ENCODE measurements at regions not wholly inside any gene's neighbourhood (a gene's known extent, or its start where the extent isn't known, plus 50 kb on each side); places are given as distances from the start of the nearest gene placed in this dataset.

- Histone ChIP-seq H3K27ac (ENCODE audit: insufficient read depth, low read length, poor library complexity, severe bottlenecking) (no peak overlapping the region), H3K4me1 (ENCODE audit: control insufficient read depth, insufficient read depth, low read length, poor library complexity, severe bottlenecking) (no peaks in the 10 kb centered on the region), H3K36me3 (ENCODE audit: control insufficient read depth, insufficient read depth, low read length) (no peaks in the 10 kb centered on the region), H3K9me3 (ENCODE audit: control insufficient read depth, low read length) (no peaks in the 10 kb centered on the region), H3K4me3 (ENCODE audit: insufficient read depth, low read depth, low read length, poor library complexity, severe bottlenecking) (no peak overlapping the region), H3K27me3 (replicated peaks; ENCODE audit: control insufficient read depth, insufficient read depth, low read length, poor library complexity, severe bottlenecking) (no peaks in the 10 kb centered on the region)
- no peak for DNase-seq
Measured at GRCh38 chr18:45320724-45321123, 294.6 kb upstream of the SLC14A2 start.

GRCh38 chr18:45321520-45321919 lies 293.8 kb upstream of the SLC14A2 start:
- Histone ChIP-seq H3K9me3 (ENCODE audit: control insufficient read depth, low read length) (no peaks in the 10 kb centered on the region), H3K4me3 (ENCODE audit: insufficient read depth, low read depth, low read length, poor library complexity, severe bottlenecking) (no peak overlapping the region), H3K27ac (ENCODE audit: insufficient read depth, low read length, poor library complexity, severe bottlenecking) (no peak overlapping the region), H3K36me3 (ENCODE audit: control insufficient read depth, insufficient read depth, low read length) (no peaks in the 10 kb centered on the region), H3K4me1 (ENCODE audit: control insufficient read depth, insufficient read depth, low read length, poor library complexity, severe bottlenecking) (no peaks in the 10 kb centered on the region), H3K27me3 (replicated peaks; ENCODE audit: control insufficient read depth, insufficient read depth, low read length, poor library complexity, severe bottlenecking) (no peaks in the 10 kb centered on the region)
- no peak for DNase-seq

DNA sequence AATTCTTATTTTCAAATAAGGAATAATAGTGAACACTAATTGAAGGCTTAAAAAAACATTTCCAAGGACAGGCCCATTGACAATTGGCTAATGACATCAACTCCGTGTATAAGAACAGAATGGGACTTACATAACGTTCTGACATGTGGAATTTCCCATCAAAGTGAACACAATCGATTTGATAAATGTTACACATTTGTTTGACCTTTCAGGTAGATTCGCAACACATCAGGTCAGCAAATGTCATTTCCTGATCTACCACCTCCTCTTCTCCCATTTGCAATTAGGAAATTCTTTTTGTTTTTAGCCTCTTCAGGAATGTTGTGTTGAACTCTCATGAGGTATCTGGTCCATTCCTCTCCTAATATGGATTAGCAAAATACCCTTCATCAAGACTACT lies 292.9 kb upstream of the SLC14A2 start:
- no peaks in the 10 kb centered on the region for H3K36me3 ChIP-seq (ENCODE audit: control insufficient read depth, insufficient read depth, low read length)
- no peaks in the 10 kb centered on the region for H3K9me3 ChIP-seq (ENCODE audit: control insufficient read depth, low read length)
- H3K27ac ChIP-seq (ENCODE audit: insufficient read depth, low read length, poor library complexity, severe bottlenecking): no peak overlapping the region
- H3K4me3 ChIP-seq (ENCODE audit: insufficient read depth, low read depth, low read length, poor library complexity, severe bottlenecking): no peak overlapping the region
- DNase-seq: no peak
- H3K4me1 ChIP-seq (ENCODE audit: control insufficient read depth, insufficient read depth, low read length, poor library complexity, severe bottlenecking): no peaks in the 10 kb centered on the region
- H3K27me3 ChIP-seq (replicated peaks; ENCODE audit: control insufficient read depth, insufficient read depth, low read length, poor library complexity, severe bottlenecking): no peaks in the 10 kb centered on the region

- H3K4me1 ChIP-seq (ENCODE audit: control insufficient read depth, insufficient read depth, low read length, poor library complexity, severe bottlenecking): no peaks in the 10 kb centered on the region
- no peaks in the 10 kb centered on the region for H3K9me3 ChIP-seq (ENCODE audit: control insufficient read depth, low read length)
- DNase-seq: no peak
- no peak overlapping the region for H3K27ac ChIP-seq (ENCODE audit: insufficient read depth, low read length, poor library complexity, severe bottlenecking)
- no peak overlapping the region for H3K4me3 ChIP-seq (ENCODE audit: insufficient read depth, low read depth, low read length, poor library complexity, severe bottlenecking)
- H3K27me3 ChIP-seq (replicated peaks; ENCODE audit: control insufficient read depth, insufficient read depth, low read length, poor library complexity, severe bottlenecking): no peaks in the 10 kb centered on the region
- H3K36me3 ChIP-seq (ENCODE audit: control insufficient read depth, insufficient read depth, low read length): no peaks in the 10 kb centered on the region
Measured at GRCh38 chr18:45324101-45324494, 291.2 kb upstream of the SLC14A2 start.

GRCh38 chr18:45324495-45325113 lies 290.7 kb upstream of the SLC14A2 start:
- Histone ChIP-seq H3K27me3 (replicated peaks; ENCODE audit: control insufficient read depth, insufficient read depth, low read length, poor library complexity, severe bottlenecking) (no peaks in the 10 kb centered on the region), H3K4me3 (ENCODE audit: insufficient read depth, low read depth, low read length, poor library complexity, severe bottlenecking) (no peak overlapping the region)
- DNase-seq: no peak

GRCh38 chr18:45325778-45326177 lies 289.5 kb upstream of the SLC14A2 start:
- no peaks in the 10 kb centered on the region for H3K9me3 ChIP-seq (ENCODE audit: control insufficient read depth, low read length)
- no peaks in the 10 kb centered on the region for H3K4me1 ChIP-seq (ENCODE audit: control insufficient read depth, insufficient read depth, low read length, poor library complexity, severe bottlenecking)
- no peak for DNase-seq
- no peaks in the 10 kb centered on the region for H3K27me3 ChIP-seq (replicated peaks; ENCODE audit: control insufficient read depth, insufficient read depth, low read length, poor library complexity, severe bottlenecking)
- no peak overlapping the region for H3K27ac ChIP-seq (ENCODE audit: insufficient read depth, low read length, poor library complexity, severe bottlenecking)
- H3K4me3 ChIP-seq (ENCODE audit: insufficient read depth, low read depth, low read length, poor library complexity, severe bottlenecking): no peak overlapping the region
- H3K36me3 ChIP-seq (ENCODE audit: control insufficient read depth, insufficient read depth, low read length): no peaks in the 10 kb centered on the region

More at GRCh38 chr18:45324495-45325113, 290.7 kb upstream of the SLC14A2 start:
- Histone ChIP-seq H3K9me3 (ENCODE audit: control insufficient read depth, low read length) (no peaks in the 10 kb centered on the region), H3K36me3 (ENCODE audit: control insufficient read depth, insufficient read depth, low read length) (no peaks in the 10 kb centered on the region), H3K4me1 (ENCODE audit: control insufficient read depth, insufficient read depth, low read length, poor library complexity, severe bottlenecking) (no peaks in the 10 kb centered on the region), H3K27ac (ENCODE audit: insufficient read depth, low read length, poor library complexity, severe bottlenecking) (no peak overlapping the region)

- Histone ChIP-seq H3K27ac (ENCODE audit: insufficient read depth, low read length, poor library complexity, severe bottlenecking) (no peak overlapping the region), H3K27me3 (replicated peaks; ENCODE audit: control insufficient read depth, insufficient read depth, low read length, poor library complexity, severe bottlenecking) (no peaks in the 10 kb centered on the region), H3K36me3 (ENCODE audit: control insufficient read depth, insufficient read depth, low read length) (no peaks in the 10 kb centered on the region), H3K9me3 (ENCODE audit: control insufficient read depth, low read length) (no peaks in the 10 kb centered on the region), H3K4me3 (ENCODE audit: insufficient read depth, low read depth, low read length, poor library complexity, severe bottlenecking) (no peak overlapping the region), H3K4me1 (ENCODE audit: control insufficient read depth, insufficient read depth, low read length, poor library complexity, severe bottlenecking) (no peaks in the 10 kb centered on the region)
- DNase-seq: no peak
Measured at GRCh38 chr18:45326505-45326904, 288.8 kb upstream of the SLC14A2 start.

GRCh38 chr18:45328296-45328695 lies 287.0 kb upstream of the SLC14A2 start:
- H3K27me3 ChIP-seq (replicated peaks; ENCODE audit: control insufficient read depth, insufficient read depth, low read length, poor library complexity, severe bottlenecking): no peaks in the 10 kb centered on the region
- H3K4me1 ChIP-seq (ENCODE audit: control insufficient read depth, insufficient read depth, low read length, poor library complexity, severe bottlenecking): no peaks in the 10 kb centered on the region
- no peak overlapping the region for H3K4me3 ChIP-seq (ENCODE audit: insufficient read depth, low read depth, low read length, poor library complexity, severe bottlenecking)
- H3K36me3 ChIP-seq (ENCODE audit: control insufficient read depth, insufficient read depth, low read length): no peaks in the 10 kb centered on the region
- DNase-seq: no peak
- H3K9me3 ChIP-seq (ENCODE audit: control insufficient read depth, low read length): no peaks in the 10 kb centered on the region
- H3K27ac ChIP-seq (ENCODE audit: insufficient read depth, low read length, poor library complexity, severe bottlenecking): no peak overlapping the region

DNA sequence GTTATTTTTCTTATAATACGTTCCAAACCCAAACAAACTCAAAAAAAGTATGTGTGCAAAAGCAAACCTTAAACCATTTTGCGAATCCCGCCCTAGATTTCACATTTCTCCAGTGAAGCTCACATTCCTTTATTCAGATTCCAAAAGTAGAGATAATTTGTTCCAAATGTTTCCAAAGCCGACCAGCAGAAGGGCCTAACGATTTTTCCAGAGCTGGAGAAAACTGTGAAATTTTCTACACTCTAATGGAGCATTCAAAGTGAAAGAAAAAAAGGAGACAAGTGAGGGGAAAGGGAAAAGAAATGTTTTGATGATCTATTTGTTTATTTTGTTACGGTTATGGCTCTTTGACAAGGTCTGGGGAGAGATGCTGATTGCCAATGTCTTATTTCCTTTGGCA lies 286.5 kb upstream of the SLC14A2 start:
- no peak for DNase-seq

DNA sequence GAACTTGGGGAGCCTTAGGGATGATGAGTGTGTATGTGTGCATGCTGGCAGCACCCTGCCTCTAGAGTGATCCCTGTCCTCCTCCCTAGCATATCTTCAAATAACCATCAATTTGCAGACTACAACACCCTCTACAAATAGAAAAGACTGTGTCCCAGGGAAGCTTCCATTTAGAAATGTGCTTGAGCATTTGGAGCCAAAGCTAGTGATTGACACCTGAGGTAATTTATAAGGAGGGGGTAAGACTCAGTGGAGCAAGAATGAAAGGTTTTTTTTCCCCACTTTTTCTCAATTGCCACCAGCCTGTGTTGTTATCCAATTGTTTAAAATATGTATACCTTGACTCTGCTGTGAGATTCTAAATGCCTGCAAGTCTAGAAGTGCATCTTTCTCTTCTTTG lies 286.0 kb upstream of the SLC14A2 start:
- H3K27ac ChIP-seq (ENCODE audit: insufficient read depth, low read length, poor library complexity, severe bottlenecking): no peak overlapping the region
- no peaks in the 10 kb centered on the region for H3K4me1 ChIP-seq (ENCODE audit: control insufficient read depth, insufficient read depth, low read length, poor library complexity, severe bottlenecking)
- no peak for DNase-seq
- H3K36me3 ChIP-seq (ENCODE audit: control insufficient read depth, insufficient read depth, low read length): no peaks in the 10 kb centered on the region
- no peaks in the 10 kb centered on the region for H3K27me3 ChIP-seq (replicated peaks; ENCODE audit: control insufficient read depth, insufficient read depth, low read length, poor library complexity, severe bottlenecking)
- no peak overlapping the region for H3K4me3 ChIP-seq (ENCODE audit: insufficient read depth, low read depth, low read length, poor library complexity, severe bottlenecking)
- no peaks in the 10 kb centered on the region for H3K9me3 ChIP-seq (ENCODE audit: control insufficient read depth, low read length)

More for the DNA sequence above, 286.5 kb upstream of the SLC14A2 start:
- H3K4me1 ChIP-seq (ENCODE audit: control insufficient read depth, insufficient read depth, low read length, poor library complexity, severe bottlenecking): no peaks in the 10 kb centered on the region
- no peak overlapping the region for H3K27ac ChIP-seq (ENCODE audit: insufficient read depth, low read length, poor library complexity, severe bottlenecking)
- no peak overlapping the region for H3K4me3 ChIP-seq (ENCODE audit: insufficient read depth, low read depth, low read length, poor library complexity, severe bottlenecking)
- H3K36me3 ChIP-seq (ENCODE audit: control insufficient read depth, insufficient read depth, low read length): no peaks in the 10 kb centered on the region
- H3K9me3 ChIP-seq (ENCODE audit: control insufficient read depth, low read length): no peaks in the 10 kb centered on the region
- no peaks in the 10 kb centered on the region for H3K27me3 ChIP-seq (replicated peaks; ENCODE audit: control insufficient read depth, insufficient read depth, low read length, poor library complexity, severe bottlenecking)

Data from effector memory CD4-positive, alpha-beta T cell (primary cell).